Lower leg skin (tissue), 4 donors: ENCODE measurements at regions not wholly inside any gene's neighbourhood (a gene's known extent, or its start where the extent isn't known, plus 50 kb on each side); places are given as distances from the start of the nearest gene placed in this dataset.

ENCODE experiments used
- DNase-seq, 2 donors: peaks; one replicate each; pipeline ENCODE4 v3.0.0-alpha.2; 2019; ENCODE audit warnings: low spot score in 2 of 2
- H3K4me3 ChIP-seq: fragments of 200-600 bp; sonication (generic); 2 replicates; pipeline ENCODE4 v1.5.1; 2017; ENCODE audit warnings: mild to moderate bottlenecking, low read depth; ENCODE audit not compliant: poor library complexity, severe bottlenecking
- POLR2A ChIP-seq, 2 donors: fragments of 450-650 bp; IDR thresholded peaks; one replicate each; pipeline ENCODE4 v1.6.1; 2016 to 2017; ENCODE audit warnings: antibody characterized with exemption in 2 of 2, mild to moderate bottlenecking in 1 of 2, moderate library complexity in 1 of 2
- WGBS, 2 donors: methylation state at CpG; one replicate each; pipeline ENCODE4 v1.1.5; 2018; 5-methylcytosine and 5-hydroxymethylcytosine counted together
- intact Hi-C: fragments of 100-400 bp; cut with DNase I; formaldehyde crosslinking; loops from one replicate; pipeline ENCODE4 v1.15.0; 2023; ENCODE audit warnings: low total_unique reads
- TF ChIP-seq, protein P1 (sequence below), 3 donors: fragments of 450-650 bp; IDR thresholded peaks; one replicate each; pipeline ENCODE4 v1.5.1; 2016; ENCODE audit warnings: antibody characterized with exemption in 3 of 3, mild to moderate bottlenecking in 3 of 3, moderate library complexity in 2 of 3

GRCh38 chr6:66054967-66055366, 347.9 kb upstream of the EYS start:
- 81 to 86% methylated on average over 2 of the region's 2 CpGs for WGBS, 2 donors

GRCh38 chr6:66051812-66052211, 344.8 kb upstream of the EYS start:
- no peak overlapping the region for H3K4me3 ChIP-seq
- no peak for DNase-seq
- WGBS, 2 donors, result 90% methylated on average over 5 of the region's 5 CpGs
- TF ChIP-seq, protein P1, sequence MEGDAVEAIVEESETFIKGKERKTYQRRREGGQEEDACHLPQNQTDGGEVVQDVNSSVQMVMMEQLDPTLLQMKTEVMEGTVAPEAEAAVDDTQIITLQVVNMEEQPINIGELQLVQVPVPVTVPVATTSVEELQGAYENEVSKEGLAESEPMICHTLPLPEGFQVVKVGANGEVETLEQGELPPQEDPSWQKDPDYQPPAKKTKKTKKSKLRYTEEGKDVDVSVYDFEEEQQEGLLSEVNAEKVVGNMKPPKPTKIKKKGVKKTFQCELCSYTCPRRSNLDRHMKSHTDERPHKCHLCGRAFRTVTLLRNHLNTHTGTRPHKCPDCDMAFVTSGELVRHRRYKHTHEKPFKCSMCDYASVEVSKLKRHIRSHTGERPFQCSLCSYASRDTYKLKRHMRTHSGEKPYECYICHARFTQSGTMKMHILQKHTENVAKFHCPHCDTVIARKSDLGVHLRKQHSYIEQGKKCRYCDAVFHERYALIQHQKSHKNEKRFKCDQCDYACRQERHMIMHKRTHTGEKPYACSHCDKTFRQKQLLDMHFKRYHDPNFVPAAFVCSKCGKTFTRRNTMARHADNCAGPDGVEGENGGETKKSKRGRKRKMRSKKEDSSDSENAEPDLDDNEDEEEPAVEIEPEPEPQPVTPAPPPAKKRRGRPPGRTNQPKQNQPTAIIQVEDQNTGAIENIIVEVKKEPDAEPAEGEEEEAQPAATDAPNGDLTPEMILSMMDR (IDR thresholded peaks at IDR 0.05), result no peak
- TF ChIP-seq POLR2A (IDR thresholded peaks at IDR 0.05), result no peak
- intact Hi-C loops, result no loop called here

More at GRCh38 chr6:66054967-66055366, 347.9 kb upstream of the EYS start:
- TF ChIP-seq, protein P1 (IDR thresholded peaks at IDR 0.05), result no peak
- TF ChIP-seq POLR2A (IDR thresholded peaks at IDR 0.05), result no peak
- no peak for DNase-seq
- H3K4me3 ChIP-seq, result no peak overlapping the region
- intact Hi-C loops, result no loop called here

DNA sequence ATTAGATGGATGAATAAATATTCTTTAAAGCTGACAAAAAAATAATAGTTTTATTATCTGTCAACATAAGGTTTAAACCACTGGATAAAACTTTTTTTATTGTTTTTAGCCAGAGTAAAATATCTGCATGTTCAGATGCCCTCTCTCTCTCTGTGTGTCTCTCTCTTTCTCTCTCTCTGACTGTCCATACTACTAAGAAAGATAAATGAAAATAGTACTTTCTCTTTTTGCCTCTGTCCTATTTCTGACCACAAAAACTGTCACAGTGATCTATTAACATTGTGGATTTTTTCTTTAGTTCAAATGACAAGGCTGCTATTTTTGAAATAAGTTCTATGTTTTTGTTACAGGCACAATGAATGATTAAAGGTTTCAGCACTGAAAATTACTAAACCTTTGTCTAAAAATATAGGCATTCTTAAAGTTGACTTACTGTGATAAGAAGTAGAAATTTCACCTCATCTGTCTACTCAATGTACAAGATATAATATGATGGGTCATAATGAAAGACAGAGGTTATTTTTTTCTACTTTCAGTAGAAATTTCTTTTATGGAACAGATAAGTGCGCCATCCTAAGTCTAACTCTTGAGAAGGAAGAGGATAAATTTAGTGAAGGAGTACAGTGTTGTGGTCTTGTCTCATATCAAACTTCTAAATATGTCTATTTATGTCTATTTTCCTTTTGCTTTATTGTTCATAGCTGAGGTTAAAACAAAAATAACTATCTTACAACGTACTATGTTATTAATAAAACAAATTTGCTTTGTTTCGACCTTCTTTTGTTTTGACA, 341.9 kb upstream of the EYS start:
- 86 to 91% methylated on average over 3 of the region's 3 CpGs for WGBS, 2 donors

GRCh38 chr6:66032626-66033025, 325.6 kb upstream of the EYS start:
- intact Hi-C loops, result no loop called here
- 88 to 92% methylated on average over 1 of the region's 1 CpG for WGBS, 2 donors
- DNase-seq, result no peak
- TF ChIP-seq, protein P1 (IDR thresholded peaks at IDR 0.05), result no peak
- TF ChIP-seq POLR2A (IDR thresholded peaks at IDR 0.05), result no peak
- no peak overlapping the region for H3K4me3 ChIP-seq

More for the DNA sequence above, 341.9 kb upstream of the EYS start:
- intact Hi-C loops, result no loop called here
- H3K4me3 ChIP-seq, result no peak overlapping the region
- TF ChIP-seq, protein P1 (IDR thresholded peaks at IDR 0.05), result no peak
- TF ChIP-seq POLR2A (IDR thresholded peaks at IDR 0.05), result no peak
- DNase-seq, result no peak

- no peak for DNase-seq
- intact Hi-C loops, result no loop called here
- H3K4me3 ChIP-seq, result no peak overlapping the region
- TF ChIP-seq, protein P1 (IDR thresholded peaks at IDR 0.05), result no peak
- no peak for TF ChIP-seq POLR2A (IDR thresholded peaks at IDR 0.05)
These were observed 322.4 kb upstream of the EYS start for GRCh38 chr6:66029391-66029790.
